WTC11 (cell line): ENCODE measurements at regions not wholly inside any gene's neighbourhood (a gene's known extent, or its start where the extent isn't known, plus 50 kb on each side); places are given as distances from the start of the nearest gene placed in this dataset.

Experiments used
- ATAC-seq: fragments of 200-7000 bp; cut with Tn5 transposase; 2 replicates; pipeline ENCODE4 v1.10.0; 2021; ENCODE audit warnings: mild to moderate bottlenecking, moderate library complexity
- CTCF ChIA-PET: fragments of 300-600 bp; sonication (Branson Sonifier 250); formaldehyde crosslinking; loops from one replicate; lab custom pipeline; 2021; ENCODE audit warnings: antibody characterized with exemption; lab: Charles Lee
- POLR2A ChIA-PET: fragments of 350-600 bp; sonication (Branson Sonifier 250); formaldehyde crosslinking; loops from one replicate; lab custom pipeline; 2021; ENCODE audit warnings: antibody characterized with exemption; lab: Charles Lee
- DNase-seq: peaks from one replicate; pipeline ENCODE4 v3.0.0; 2021; ENCODE audit warnings: low spot score
- H3K27ac Mint-ChIP-seq: 2 replicates; pipeline ENCODE4 v1.8.0; 2021; ENCODE audit warnings: mixed read lengths
- H3K27me3 Mint-ChIP-seq: 2 replicates; pipeline ENCODE4 v1.8.0; 2021; ENCODE audit warnings: low read depth, mild to moderate bottlenecking, moderate library complexity, mixed read lengths
- H3K36me3 Mint-ChIP-seq: 2 replicates; pipeline ENCODE4 v1.8.0; 2021; ENCODE audit warnings: mixed read lengths
- H3K4me1 Mint-ChIP-seq: 2 replicates; pipeline ENCODE4 v1.8.0; 2022; ENCODE audit warnings: mixed read lengths
- H3K4me3 Mint-ChIP-seq: 2 replicates; pipeline ENCODE4 v1.8.0; 2021; ENCODE audit warnings: mild to moderate bottlenecking, moderate library complexity, mixed read lengths
- H3K9me3 Mint-ChIP-seq: 2 replicates; pipeline ENCODE4 v1.8.0; 2021; ENCODE audit warnings: mixed read lengths
- ATF6 ChIP-seq: sonication (generic); formaldehyde crosslinking; IDR thresholded peaks from 2 replicates; pipeline ENCODE4 v1.8.1; 2023; ENCODE audit warnings: mild to moderate bottlenecking, missing genetic modification reagents
- CREB1 ChIP-seq: sonication (generic); formaldehyde crosslinking; IDR thresholded peaks from 2 replicates; pipeline ENCODE4 v1.8.0; 2023; ENCODE audit warnings: mild to moderate bottlenecking, missing genetic modification reagents
- E2F1 ChIP-seq: sonication (generic); formaldehyde crosslinking; IDR thresholded peaks from 2 replicates; pipeline ENCODE4 v1.8.0; 2022; ENCODE audit warnings: mild to moderate bottlenecking, missing genetic modification reagents
- GABPB1 ChIP-seq: sonication (generic); formaldehyde crosslinking; IDR thresholded peaks from 2 replicates; pipeline ENCODE4 v1.8.1; 2023; ENCODE audit warnings: mild to moderate bottlenecking, missing genetic modification reagents
- HMGA2 ChIP-seq: fragments of 250-450 bp; sonication (Bioruptor Pico); IDR thresholded peaks from 2 replicates; pipeline ENCODE4 v1.4.0; 2021; ENCODE audit warnings: mild to moderate bottlenecking, moderate library complexity
- MAX ChIP-seq: sonication (generic); formaldehyde crosslinking; IDR thresholded peaks from 2 replicates; pipeline ENCODE4 v1.8.0; 2022; ENCODE audit warnings: mild to moderate bottlenecking, missing genetic modification reagents
- NFE2L1 ChIP-seq: sonication (generic); formaldehyde crosslinking; IDR thresholded peaks from 2 replicates; pipeline ENCODE4 v1.8.1; 2023; ENCODE audit warnings: missing genetic modification reagents
- NFYB ChIP-seq: sonication (generic); formaldehyde crosslinking; conservative IDR thresholded peaks from 2 replicates; pipeline ENCODE4 v1.8.0; 2022; ENCODE audit warnings: low read depth, missing genetic modification reagents
- NR1H2 ChIP-seq: sonication (generic); formaldehyde crosslinking; IDR thresholded peaks from 2 replicates; pipeline ENCODE4 v1.9.0; 2021; ENCODE audit warnings: mild to moderate bottlenecking, moderate library complexity, missing genetic modification reagents
- NR2C2 ChIP-seq: sonication (generic); formaldehyde crosslinking; IDR thresholded peaks from 2 replicates; pipeline ENCODE4 v1.8.0; 2022; ENCODE audit warnings: mild to moderate bottlenecking, missing genetic modification reagents
- NR3C1 ChIP-seq: sonication (generic); formaldehyde crosslinking; conservative IDR thresholded peaks from 2 replicates; pipeline ENCODE4 v1.8.1; 2023; ENCODE audit warnings: low read depth, mild to moderate bottlenecking, missing genetic modification reagents
- SOX15 ChIP-seq: fragments of 250-450 bp; sonication (Bioruptor Pico); IDR thresholded peaks from 2 replicates; pipeline ENCODE4 v1.9.0; 2021; ENCODE audit warnings: mild to moderate bottlenecking
- TEAD4 ChIP-seq: sonication (generic); formaldehyde crosslinking; IDR thresholded peaks from 2 replicates; pipeline ENCODE4 v1.8.0; 2022; ENCODE audit warnings: mild to moderate bottlenecking, missing genetic modification reagents
- ZBTB21 ChIP-seq: sonication (generic); formaldehyde crosslinking; IDR thresholded peaks from 2 replicates; pipeline ENCODE4 v1.8.1; 2023; ENCODE audit warnings: mild to moderate bottlenecking, missing genetic modification reagents, borderline replicate concordance
- ZNF121 ChIP-seq: sonication (generic); formaldehyde crosslinking; IDR thresholded peaks from 2 replicates; pipeline ENCODE4 v1.8.0; 2023; ENCODE audit warnings: missing genetic modification reagents
- ZNF263 ChIP-seq: sonication (generic); formaldehyde crosslinking; IDR thresholded peaks from 2 replicates; pipeline ENCODE4 v1.8.1; 2022; ENCODE audit warnings: low read depth, mild to moderate bottlenecking, moderate library complexity, missing genetic modification reagents
- ZNF671 ChIP-seq: fragments of 250-450 bp; sonication (Bioruptor Pico); IDR thresholded peaks from 2 replicates; pipeline ENCODE4 v1.8.0; 2021; ENCODE audit warnings: mild to moderate bottlenecking
- TF ChIP-seq, protein P1 (sequence below): sonication (generic); formaldehyde crosslinking; IDR thresholded peaks from 2 replicates; pipeline ENCODE4 v1.8.0; 2023; ENCODE audit warnings: missing genetic modification reagents
- TF ChIP-seq, protein P2 (sequence below): fragments of 250-450 bp; sonication (Bioruptor Pico); IDR thresholded peaks from 2 replicates; pipeline ENCODE4 v1.8.0; 2021; ENCODE audit warnings: mild to moderate bottlenecking
- TF ChIP-seq, protein P3 (sequence below): sonication (generic); formaldehyde crosslinking; IDR thresholded peaks from 2 replicates; pipeline ENCODE4 v1.8.0; 2023; ENCODE audit warnings: mild to moderate bottlenecking, missing genetic modification reagents
- TF ChIP-seq, protein P4 (sequence below): fragments of 250-450 bp; sonication (Bioruptor Pico); IDR thresholded peaks from 2 replicates; pipeline ENCODE4 v1.9.0; 2021; ENCODE audit warnings: mild to moderate bottlenecking

- TF ChIP-seq, protein P1, sequence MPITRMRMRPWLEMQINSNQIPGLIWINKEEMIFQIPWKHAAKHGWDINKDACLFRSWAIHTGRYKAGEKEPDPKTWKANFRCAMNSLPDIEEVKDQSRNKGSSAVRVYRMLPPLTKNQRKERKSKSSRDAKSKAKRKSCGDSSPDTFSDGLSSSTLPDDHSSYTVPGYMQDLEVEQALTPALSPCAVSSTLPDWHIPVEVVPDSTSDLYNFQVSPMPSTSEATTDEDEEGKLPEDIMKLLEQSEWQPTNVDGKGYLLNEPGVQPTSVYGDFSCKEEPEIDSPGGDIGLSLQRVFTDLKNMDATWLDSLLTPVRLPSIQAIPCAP (CRISPR knock-in tag): no peak
- TF ChIP-seq NR1H2 (CRISPR knock-in tag) (no peak), SOX15 (no peak), MAX (no peak), NFYB (CRISPR knock-in tag) (no peak), HMGA2 (CRISPR knock-in tag) (no peak)
- TF ChIP-seq, protein P2, sequence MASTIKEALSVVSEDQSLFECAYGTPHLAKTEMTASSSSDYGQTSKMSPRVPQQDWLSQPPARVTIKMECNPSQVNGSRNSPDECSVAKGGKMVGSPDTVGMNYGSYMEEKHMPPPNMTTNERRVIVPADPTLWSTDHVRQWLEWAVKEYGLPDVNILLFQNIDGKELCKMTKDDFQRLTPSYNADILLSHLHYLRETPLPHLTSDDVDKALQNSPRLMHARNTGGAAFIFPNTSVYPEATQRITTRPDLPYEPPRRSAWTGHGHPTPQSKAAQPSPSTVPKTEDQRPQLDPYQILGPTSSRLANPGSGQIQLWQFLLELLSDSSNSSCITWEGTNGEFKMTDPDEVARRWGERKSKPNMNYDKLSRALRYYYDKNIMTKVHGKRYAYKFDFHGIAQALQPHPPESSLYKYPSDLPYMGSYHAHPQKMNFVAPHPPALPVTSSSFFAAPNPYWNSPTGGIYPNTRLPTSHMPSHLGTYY: no peak
- TF ChIP-seq, all 79 proteins: peak for 0
Observed at GRCh38 chr15:89395031-89395430, 60.4 kb upstream of the POLG start (continued).

GRCh38 chr15:89393056-89393455, 58.4 kb upstream of the POLG start:
- DNase-seq (no peak), ATAC-seq (no peak)
- Mint-ChIP-seq H3K36me3 (no peaks in the 10 kb centered on the region), H3K4me1 (peaks cover 50% of the 10 kb centered on the region), H3K27ac (no peak overlapping the region), H3K27me3 (peaks cover 100% of the 10 kb centered on the region), H3K9me3 (no peaks in the 10 kb centered on the region), H3K4me3 (no peak overlapping the region)
- TF ChIP-seq ATF6 (CRISPR knock-in tag): no peak
- no peak for TF ChIP-seq ZNF671 (CRISPR knock-in tag)
- no peak for TF ChIP-seq NFE2L1 (CRISPR knock-in tag)
- no peak for TF ChIP-seq ZNF121
- TF ChIP-seq CREB1 (CRISPR knock-in tag): no peak
- TF ChIP-seq NR3C1 (CRISPR knock-in tag): no peak
- TF ChIP-seq NR2C2 (CRISPR knock-in tag): no peak
- no peak for TF ChIP-seq E2F1 (CRISPR knock-in tag)
- TF ChIP-seq TEAD4 (CRISPR knock-in tag): no peak
- TF ChIP-seq, protein P3, sequence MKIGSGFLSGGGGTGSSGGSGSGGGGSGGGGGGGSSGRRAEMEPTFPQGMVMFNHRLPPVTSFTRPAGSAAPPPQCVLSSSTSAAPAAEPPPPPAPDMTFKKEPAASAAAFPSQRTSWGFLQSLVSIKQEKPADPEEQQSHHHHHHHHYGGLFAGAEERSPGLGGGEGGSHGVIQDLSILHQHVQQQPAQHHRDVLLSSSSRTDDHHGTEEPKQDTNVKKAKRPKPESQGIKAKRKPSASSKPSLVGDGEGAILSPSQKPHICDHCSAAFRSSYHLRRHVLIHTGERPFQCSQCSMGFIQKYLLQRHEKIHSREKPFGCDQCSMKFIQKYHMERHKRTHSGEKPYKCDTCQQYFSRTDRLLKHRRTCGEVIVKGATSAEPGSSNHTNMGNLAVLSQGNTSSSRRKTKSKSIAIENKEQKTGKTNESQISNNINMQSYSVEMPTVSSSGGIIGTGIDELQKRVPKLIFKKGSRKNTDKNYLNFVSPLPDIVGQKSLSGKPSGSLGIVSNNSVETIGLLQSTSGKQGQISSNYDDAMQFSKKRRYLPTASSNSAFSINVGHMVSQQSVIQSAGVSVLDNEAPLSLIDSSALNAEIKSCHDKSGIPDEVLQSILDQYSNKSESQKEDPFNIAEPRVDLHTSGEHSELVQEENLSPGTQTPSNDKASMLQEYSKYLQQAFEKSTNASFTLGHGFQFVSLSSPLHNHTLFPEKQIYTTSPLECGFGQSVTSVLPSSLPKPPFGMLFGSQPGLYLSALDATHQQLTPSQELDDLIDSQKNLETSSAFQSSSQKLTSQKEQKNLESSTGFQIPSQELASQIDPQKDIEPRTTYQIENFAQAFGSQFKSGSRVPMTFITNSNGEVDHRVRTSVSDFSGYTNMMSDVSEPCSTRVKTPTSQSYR (CRISPR knock-in tag): no peak
- TF ChIP-seq GABPB1 (CRISPR knock-in tag): no peak
- TF ChIP-seq, protein P4, sequence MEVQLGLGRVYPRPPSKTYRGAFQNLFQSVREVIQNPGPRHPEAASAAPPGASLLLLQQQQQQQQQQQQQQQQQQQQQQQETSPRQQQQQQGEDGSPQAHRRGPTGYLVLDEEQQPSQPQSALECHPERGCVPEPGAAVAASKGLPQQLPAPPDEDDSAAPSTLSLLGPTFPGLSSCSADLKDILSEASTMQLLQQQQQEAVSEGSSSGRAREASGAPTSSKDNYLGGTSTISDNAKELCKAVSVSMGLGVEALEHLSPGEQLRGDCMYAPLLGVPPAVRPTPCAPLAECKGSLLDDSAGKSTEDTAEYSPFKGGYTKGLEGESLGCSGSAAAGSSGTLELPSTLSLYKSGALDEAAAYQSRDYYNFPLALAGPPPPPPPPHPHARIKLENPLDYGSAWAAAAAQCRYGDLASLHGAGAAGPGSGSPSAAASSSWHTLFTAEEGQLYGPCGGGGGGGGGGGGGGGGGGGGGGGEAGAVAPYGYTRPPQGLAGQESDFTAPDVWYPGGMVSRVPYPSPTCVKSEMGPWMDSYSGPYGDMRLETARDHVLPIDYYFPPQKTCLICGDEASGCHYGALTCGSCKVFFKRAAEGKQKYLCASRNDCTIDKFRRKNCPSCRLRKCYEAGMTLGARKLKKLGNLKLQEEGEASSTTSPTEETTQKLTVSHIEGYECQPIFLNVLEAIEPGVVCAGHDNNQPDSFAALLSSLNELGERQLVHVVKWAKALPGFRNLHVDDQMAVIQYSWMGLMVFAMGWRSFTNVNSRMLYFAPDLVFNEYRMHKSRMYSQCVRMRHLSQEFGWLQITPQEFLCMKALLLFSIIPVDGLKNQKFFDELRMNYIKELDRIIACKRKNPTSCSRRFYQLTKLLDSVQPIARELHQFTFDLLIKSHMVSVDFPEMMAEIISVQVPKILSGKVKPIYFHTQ (CRISPR knock-in tag): no peak
- TF ChIP-seq ZBTB21: no peak
- TF ChIP-seq ZNF263 (CRISPR knock-in tag): no peak
- ChIA-PET CTCF (interaction anchor here (0.6 to 5.4 kb wide), 7 partner anchors 14 to 1534 kb away, joined by 3 to 44 read pairs (median 5); no protein-coding TSS in a partner anchor), POLR2A (no interaction called here)
